GM19035 (cell line): ENCODE measurements at regions not wholly inside any gene's neighbourhood (a gene's known extent, or its start where the extent isn't known, plus 50 kb on each side); places are given as distances from the start of the nearest gene placed in this dataset.

Experiments
- ATAC-seq: cut with Tn5 transposase; IDR thresholded peaks from one replicate; pipeline ENCODE4 v1.9.1; 2021; ENCODE audit not compliant: unreplicated experiment

DNA sequence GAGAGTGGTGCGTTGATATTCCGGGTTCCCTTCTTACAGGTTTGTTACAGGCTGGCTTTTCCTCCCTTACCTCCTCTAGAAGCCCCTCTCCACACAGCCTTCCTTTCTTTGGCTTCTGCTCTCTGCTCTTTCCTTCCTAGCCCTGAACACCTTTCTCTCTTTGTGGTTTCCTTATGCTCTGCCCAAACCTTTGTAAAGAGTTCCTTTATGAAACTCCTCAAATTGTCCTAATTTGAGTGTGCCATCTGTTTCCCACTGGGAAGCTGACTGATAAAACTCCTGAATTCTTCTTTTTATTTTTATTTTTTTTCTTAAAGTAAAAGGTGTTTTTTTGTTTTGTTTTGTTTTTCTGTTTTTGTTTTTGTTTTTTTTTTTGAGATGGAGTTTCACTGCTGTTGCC, 60.1 kb upstream of the OTX2 start:
- no peak for ATAC-seq

GRCh38 chr14:56868660-56869059, 58.4 kb upstream of the OTX2 start:
- ATAC-seq = no peak

- ATAC-seq = no peak
These were observed 52.6 kb upstream of the OTX2 start for GRCh38 chr14:56862836-56863235.

- no peak for ATAC-seq
These were observed 50.2 kb upstream of the OTX2 start for GRCh38 chr14:56860441-56860840.
